Right lobe of liver (tissue), 4 donors: ENCODE measurements at regions not wholly inside any gene's neighbourhood (a gene's known extent, or its start where the extent isn't known, plus 50 kb on each side); places are given as distances from the start of the nearest gene placed in this dataset.

Source experiments
- CTCF ChIP-seq, 4 donors: fragments of 200-600 bp in 3 of 4; fragments of 450-650 bp in 1 of 4; IDR thresholded peaks; one replicate each; pipeline versions ENCODE4 v1.5.1 to v1.8.0; 2016 to 2022; ENCODE audit warnings: antibody characterized with exemption in 4 of 4, mild to moderate bottlenecking in 2 of 4
- POLR2A ChIP-seq: fragments of 450-650 bp; IDR thresholded peaks from one replicate; pipeline ENCODE4 v1.6.1; 2017; ENCODE audit warnings: antibody characterized with exemption, mild to moderate bottlenecking
- donor health status: DM: no; HTN: no; CAD: no.
- donor health status: DM: no; HTN: no; CAD: no.
- donor health status: DM: no; HTN: yes; CAD: no.

DNA sequence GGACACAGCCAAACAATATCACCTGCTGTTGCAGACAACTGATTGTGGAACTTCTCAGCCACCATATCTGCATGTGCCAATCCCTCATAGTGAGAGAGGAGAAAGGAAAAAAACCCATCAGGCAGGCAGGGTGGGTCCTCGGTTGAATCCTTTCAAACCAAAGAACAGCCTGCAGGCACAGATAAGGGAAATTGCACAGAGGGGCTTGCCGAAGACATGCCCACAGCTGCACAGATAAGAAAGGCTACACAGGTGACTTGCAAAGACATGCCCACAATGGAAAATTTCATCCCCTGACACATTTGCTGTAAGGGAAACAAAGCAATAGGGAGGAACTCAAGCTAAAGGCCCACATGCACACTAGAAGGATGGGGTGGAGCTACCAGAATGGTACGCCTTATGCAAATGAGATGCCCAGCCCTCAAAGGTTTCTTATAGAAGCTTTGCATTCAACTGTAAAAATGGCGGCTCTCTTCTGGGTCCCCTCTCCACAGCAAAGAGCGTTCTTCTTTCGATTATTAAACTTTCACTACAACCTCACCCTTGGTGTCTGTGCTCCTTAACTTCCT lies 170.0 kb upstream of the TMPO start:
- no peak for TF ChIP-seq CTCF (IDR thresholded peaks at IDR 0.05)
- TF ChIP-seq POLR2A: no peak
